Transverse colon (tissue), 4 donors: ENCODE measurements at regions not wholly inside any gene's neighbourhood (a gene's known extent, or its start where the extent isn't known, plus 50 kb on each side); places are given as distances from the start of the nearest gene placed in this dataset.

ENCODE experiments used
- DNase-seq: peaks from one replicate; pipeline ENCODE4 v3.0.0-alpha.2; 2019
- H3K27ac ChIP-seq, 4 donors: fragments of 200-600 bp; sonication (generic); 2 replicates each; pipeline ENCODE4 v1.5.1; 2016 to 2018; ENCODE audit warnings: inconsistent platforms in 4 of 4
- H3K27me3 ChIP-seq: fragments of 200-600 bp; sonication (generic); 2 replicates; pipeline ENCODE4 v1.5.1; 2017; ENCODE audit warnings: inconsistent platforms
- H3K36me3 ChIP-seq, 4 donors: fragments of 200-600 bp; sonication (generic); 2 replicates each; pipeline ENCODE4 v1.5.1; 2017 to 2019; ENCODE audit warnings: inconsistent platforms in 4 of 4
- H3K4me1 ChIP-seq, 4 donors: fragments of 200-600 bp; sonication (generic); 2 replicates each; pipeline ENCODE4 v1.5.1; 2017 to 2020; ENCODE audit warnings: inconsistent platforms in 4 of 4
- H3K4me3 ChIP-seq, 4 donors: fragments of 200-600 bp; sonication (generic); 1 replicate in 1 of 4; 2 replicates in 3 of 4; pipeline versions ENCODE4 v1.5.1 to v1.6.1; 2017 to 2019; ENCODE audit warnings: inconsistent platforms in 4 of 4
- H3K9me3 ChIP-seq, 2 donors: fragments of 200-600 bp; sonication (generic); 2 replicates each; pipeline ENCODE4 v1.5.1; 2017 to 2019; ENCODE audit warnings: inconsistent platforms in 2 of 2
- CTCF ChIP-seq, 5 experiments: fragments of 200-600 bp in 3 of 5; fragments of 450-650 bp in 2 of 5; sonication (generic) in 3 of 5; IDR thresholded peaks; 1 replicate in 2 of 5; 2 replicates in 3 of 5; pipeline ENCODE4 v1.5.1; 2016 to 2017; ENCODE audit warnings: antibody characterized with exemption in 5 of 5, inconsistent platforms in 3 of 5, mild to moderate bottlenecking in 2 of 5, moderate library complexity in 1 of 5
- EP300 ChIP-seq: sonication (generic); formaldehyde crosslinking; IDR thresholded peaks from one replicate; pipeline ENCODE4 v1.6.1; 2017; ENCODE audit warnings: antibody characterized with exemption, low read depth
- POLR2A ChIP-seq: fragments of 450-650 bp; IDR thresholded peaks from one replicate; pipeline ENCODE4 v1.6.1; 2016; ENCODE audit warnings: antibody characterized with exemption, mild to moderate bottlenecking, moderate library complexity
- POLR2AphosphoS5 ChIP-seq, 3 donors: sonication (generic); formaldehyde crosslinking; IDR thresholded peaks; one replicate each; pipeline ENCODE4 v1.6.1; 2016; ENCODE audit warnings: antibody characterized with exemption in 3 of 3
- WGBS, 2 donors: methylation state at CpG; one replicate each; pipeline ENCODE4 v1.1.5; 2018; ENCODE audit warnings: low coverage in 1 of 2; 5-methylcytosine and 5-hydroxymethylcytosine counted together
- in situ Hi-C, 4 donors: fragments of 200-750 bp; cut with MboI; loops; one replicate each; pipeline versions ENCODE4 v1.15.0 to v1.15.1; 2017; ENCODE audit warnings: low sequenced_read_pairs in 3 of 4, low pct_ligation_motif_present in 1 of 4, low pct_unique_long_range_greater_than_20kb in 1 of 4
- intact Hi-C: fragments of 100-400 bp; cut with DNase I; formaldehyde crosslinking; loops from one replicate; pipeline ENCODE4 v1.15.1; 2023; ENCODE audit warnings: low total_unique reads

GRCh38 chr10:111921821-111922220 is 261.7 kb downstream of the GPAM start:
- Histone ChIP-seq H3K27ac (no peak overlapping the region), H3K4me1 (no peaks in the 10 kb centered on the region), H3K27me3 (no peaks in the 10 kb centered on the region), H3K9me3 (no peaks in the 10 kb centered on the region), H3K36me3 (no peaks in the 10 kb centered on the region), H3K4me3 (no peak overlapping the region)
- in situ Hi-C loops (no loop called here), intact Hi-C loops (no loop called here)
- 81 to 88% methylated on average over 1 to 2 of the region's 2 CpGs for WGBS, 2 donors
- no peak for TF ChIP-seq POLR2AphosphoS5 (IDR thresholded peaks at IDR 0.05)
- DNase-seq, result no peak

GRCh38 chr10:111923032-111923431 is 260.5 kb downstream of the GPAM start:
- no peak overlapping the region for H3K4me3 ChIP-seq
- TF ChIP-seq CTCF (IDR thresholded peaks at IDR 0.05), result no peak
- no peak for TF ChIP-seq EP300
- no peak overlapping the region for H3K27ac ChIP-seq
- intact Hi-C loops, result no loop called here
- DNase-seq, result no peak
- in situ Hi-C loops, result no loop called here
- no peaks in the 10 kb centered on the region for H3K4me1 ChIP-seq
- no peaks in the 10 kb centered on the region for H3K36me3 ChIP-seq
- H3K9me3 ChIP-seq, result no peaks in the 10 kb centered on the region
- no peaks in the 10 kb centered on the region for H3K27me3 ChIP-seq
- 29 to 52% methylated on average over 1 of the region's 1 CpG for WGBS, 2 donors

DNA sequence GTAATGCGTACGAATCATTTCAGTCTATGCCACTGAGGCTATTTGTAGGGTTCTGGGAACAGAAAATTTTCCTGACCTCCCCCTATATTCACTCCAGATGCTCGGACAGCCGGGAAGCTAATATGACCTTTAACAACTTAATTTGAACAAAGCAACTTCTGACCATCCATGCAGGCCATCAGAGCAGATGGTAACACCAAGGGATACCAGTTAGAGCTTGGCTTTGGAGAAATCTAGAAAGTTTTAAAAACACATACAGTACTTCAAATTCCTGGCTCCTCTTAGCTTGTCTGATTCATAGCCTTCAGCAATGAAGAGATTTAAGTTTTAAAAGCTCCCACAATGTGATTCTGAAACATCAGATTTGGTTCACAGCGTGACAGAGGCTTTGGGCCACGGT is 257.3 kb downstream of the GPAM start:
- DNase-seq, result no peak

DNA sequence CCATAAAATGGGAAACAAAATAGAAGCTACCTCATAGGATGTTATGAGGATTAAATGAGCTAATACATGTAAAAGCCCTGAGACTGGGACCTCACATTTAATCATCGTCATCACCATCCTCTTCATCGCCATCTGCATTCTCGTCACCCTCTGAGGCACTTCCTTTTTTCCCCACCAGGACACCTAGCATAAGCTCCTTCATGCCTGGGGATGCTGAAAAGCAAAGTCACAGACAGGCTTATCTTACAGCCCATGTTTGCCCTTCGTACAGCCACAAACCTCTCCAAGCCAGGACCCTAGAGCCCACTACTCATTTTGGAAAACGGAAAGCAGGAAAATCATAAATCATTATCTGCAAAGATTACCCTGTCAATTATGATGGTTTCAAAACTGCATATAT is 249.6 kb downstream of the GPAM start:
- no peak overlapping the region for H3K4me3 ChIP-seq

More for the DNA sequence above, 257.3 kb downstream of the GPAM start:
- Histone ChIP-seq H3K4me1 (no peaks in the 10 kb centered on the region), H3K4me3 (no peak overlapping the region), H3K36me3 (no peaks in the 10 kb centered on the region), H3K9me3 (no peaks in the 10 kb centered on the region), H3K27ac (no peak overlapping the region), H3K27me3 (no peaks in the 10 kb centered on the region)
- WGBS, 2 donors, result 60 to 66% methylated on average over 1 to 6 of the region's 6 CpGs
- in situ Hi-C loops (no loop called here), intact Hi-C loops (no loop called here)
- TF ChIP-seq POLR2A, result no peak
- TF ChIP-seq POLR2AphosphoS5 (IDR thresholded peaks at IDR 0.05), result no peak
- TF ChIP-seq EP300, result no peak
- TF ChIP-seq CTCF (IDR thresholded peaks at IDR 0.05), result no peak

More for the DNA sequence above, 249.6 kb downstream of the GPAM start:
- in situ Hi-C loops (no loop called here), intact Hi-C loops (no loop called here)
- Histone ChIP-seq H3K4me1 (no peaks in the 10 kb centered on the region), H3K27ac (no peak overlapping the region), H3K36me3 (no peaks in the 10 kb centered on the region), H3K27me3 (no peaks in the 10 kb centered on the region), H3K9me3 (no peaks in the 10 kb centered on the region)
- WGBS, 2 donors, result 63 to 66% methylated on average over 5 of the region's 5 CpGs
- TF ChIP-seq POLR2AphosphoS5 (IDR thresholded peaks at IDR 0.05) (no peak), CTCF (IDR thresholded peaks at IDR 0.05) (no peak), POLR2A (no peak), EP300 (no peak)
- DNase-seq, result no peak
